Stimulated activated CD4-positive, alpha-beta T cell treated with anti-CD3 and anti-CD28 coated beads, Interleukin-12 subunit alpha, Interleukin-12 subunit beta, amount 100 ng/mL, for 48 hours (primary cell): ENCODE measurements at regions not wholly inside any gene's neighbourhood (a gene's known extent, or its start where the extent isn't known, plus 50 kb on each side); places are given as distances from the start of the nearest gene placed in this dataset.

Experiments
- DNase-seq, 3 donors: peaks; one replicate each; pipeline ENCODE4 v3.0.0-alpha.2; 2020; ENCODE audit warnings: low read depth in 2 of 3, low spot score in 1 of 3

DNA sequence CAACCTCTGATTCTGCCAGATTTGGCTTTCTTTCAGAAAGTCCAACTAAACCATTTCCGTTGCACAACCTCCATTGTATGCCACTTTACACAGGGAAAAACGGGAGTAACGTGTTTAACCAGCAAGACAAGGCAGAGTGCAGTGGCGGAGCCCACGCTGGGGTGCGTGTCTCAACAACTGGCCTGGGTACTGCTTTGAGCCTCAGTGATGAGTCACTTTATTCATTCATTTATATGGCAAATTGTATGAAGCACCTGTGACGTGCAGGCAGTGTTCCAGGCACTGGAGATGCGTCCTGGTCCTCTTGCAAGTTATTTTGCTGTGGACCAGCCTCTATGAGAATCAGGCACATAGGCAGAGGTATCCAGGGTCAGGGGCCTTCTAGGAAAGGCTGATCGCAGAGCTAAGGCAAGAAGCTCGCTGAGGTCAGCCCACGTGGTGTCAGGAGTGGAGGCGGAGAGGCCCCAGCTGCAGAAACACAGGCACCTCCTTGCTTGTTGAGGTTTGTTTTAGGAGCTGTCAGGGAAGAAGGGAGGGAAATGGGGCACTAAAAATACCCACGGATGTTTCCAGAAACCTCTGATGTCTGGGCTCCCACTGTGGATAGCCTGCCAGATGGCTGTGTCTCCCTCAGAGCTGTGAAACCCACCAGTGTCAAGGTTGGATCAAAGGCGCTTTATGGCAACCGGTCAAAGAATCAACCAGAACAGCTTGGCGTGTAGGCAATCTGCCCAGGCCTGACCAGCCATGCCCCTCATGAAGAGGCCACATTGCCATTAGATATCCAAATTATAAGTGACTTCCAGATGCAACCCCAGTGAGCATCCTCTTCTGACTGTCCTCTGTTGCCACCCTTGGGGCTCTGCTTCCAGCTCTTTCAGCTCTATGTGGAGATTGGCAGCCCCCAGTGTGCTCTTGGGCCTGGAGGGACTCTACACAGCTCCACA is 157.2 kb downstream of the CD83 start:
- DNase-seq = no peak

DNA sequence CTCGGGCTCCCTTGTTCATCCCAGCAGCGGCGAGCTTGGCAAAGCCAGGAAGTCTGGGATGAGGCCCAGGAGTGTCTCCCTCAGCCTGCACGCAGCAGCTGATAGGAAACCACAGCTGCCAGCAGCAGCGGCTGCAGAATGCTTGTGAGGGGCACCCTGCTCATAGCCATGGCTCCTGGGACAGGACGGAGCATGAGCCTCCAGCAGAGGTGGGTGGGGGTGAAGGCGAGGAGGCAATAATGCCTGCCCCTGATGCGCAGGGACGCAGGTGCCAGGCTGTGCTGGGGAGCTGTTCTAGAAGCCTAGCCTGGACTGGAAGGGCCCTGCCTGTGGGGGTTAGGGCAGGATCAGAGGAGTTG is 157.9 kb downstream of the CD83 start:
- DNase-seq = no peak

DNA sequence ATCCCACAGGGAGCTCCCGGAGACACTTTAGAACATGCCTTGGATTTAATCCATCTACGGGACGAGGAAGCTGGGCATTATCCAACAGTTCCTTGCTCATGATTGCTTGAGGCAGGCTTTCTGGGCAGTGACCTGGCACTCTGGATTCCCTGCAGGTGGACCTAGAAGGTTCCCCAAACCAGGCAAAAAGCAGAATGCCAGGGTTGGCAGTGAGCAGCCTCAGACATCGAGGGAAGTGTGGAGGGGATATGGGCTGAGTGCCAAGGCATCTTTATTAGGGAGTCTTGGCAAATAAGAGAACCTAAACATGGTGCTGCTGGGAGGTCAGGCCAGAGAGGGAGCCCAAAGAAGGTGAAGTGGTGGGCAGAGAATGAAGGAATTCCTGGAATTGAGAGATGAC is 158.5 kb downstream of the CD83 start:
- DNase-seq = no peak

DNA sequence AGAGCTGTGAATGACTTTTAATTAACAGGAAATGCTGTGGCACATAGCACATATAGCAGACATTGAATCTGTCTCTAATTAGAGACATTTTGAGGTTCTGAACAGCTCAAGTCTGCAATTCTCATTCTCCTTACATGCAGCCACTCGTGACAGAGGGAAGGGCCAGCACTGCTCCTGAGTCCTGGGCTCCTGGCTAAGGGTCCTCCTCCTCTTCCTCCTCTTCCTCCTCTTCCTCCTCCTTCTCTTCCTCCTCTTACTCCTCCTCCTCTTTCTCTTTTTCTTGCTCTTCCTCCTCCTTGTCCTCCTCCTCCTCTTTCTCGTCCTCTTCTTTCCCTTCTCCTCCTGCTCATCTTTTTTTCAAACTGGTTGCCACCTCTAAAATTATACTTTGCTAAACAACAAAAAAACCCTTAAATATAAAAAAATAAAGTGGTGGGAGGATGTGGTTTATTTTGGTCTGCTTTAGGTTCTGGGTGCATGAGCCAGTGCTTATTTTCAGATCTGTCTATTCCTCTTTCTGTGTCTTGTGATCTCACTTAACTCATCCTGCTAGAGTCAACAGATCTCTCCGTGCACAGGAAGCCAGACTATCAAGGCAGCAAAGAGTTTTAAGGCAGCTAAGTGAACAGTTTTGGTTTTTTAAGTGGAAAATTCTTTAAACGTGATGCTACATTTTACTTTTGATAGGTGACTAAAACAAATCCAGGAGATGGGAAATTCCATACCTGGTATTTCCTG is 159.3 kb downstream of the CD83 start:
- DNase-seq = no peak

DNA sequence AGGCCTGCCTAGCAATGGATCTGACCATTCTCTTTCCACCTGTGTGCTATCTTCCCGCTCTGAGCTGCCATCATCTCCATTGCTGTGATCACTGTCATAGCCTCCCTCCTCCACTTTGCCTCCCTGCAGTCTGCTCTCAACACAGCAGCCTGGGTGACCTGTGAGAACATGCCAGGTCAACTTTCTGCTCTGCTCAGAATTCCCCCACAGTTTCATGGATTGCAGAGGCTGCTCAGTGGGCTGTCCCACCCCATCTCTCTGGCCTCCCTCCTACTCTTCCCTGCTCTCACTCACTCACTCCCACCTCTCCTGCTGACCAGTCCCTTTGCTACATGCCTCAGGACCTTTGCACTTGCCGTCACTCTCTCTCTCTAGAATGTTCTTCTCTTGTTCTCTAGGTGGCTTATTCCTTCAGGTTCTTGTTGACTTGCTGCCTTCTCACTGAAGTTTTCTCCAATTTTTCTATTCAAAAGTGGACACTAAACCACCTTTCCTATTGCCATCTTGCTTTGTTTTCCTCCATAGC is 159.9 kb downstream of the CD83 start:
- DNase-seq = no peak

DNA sequence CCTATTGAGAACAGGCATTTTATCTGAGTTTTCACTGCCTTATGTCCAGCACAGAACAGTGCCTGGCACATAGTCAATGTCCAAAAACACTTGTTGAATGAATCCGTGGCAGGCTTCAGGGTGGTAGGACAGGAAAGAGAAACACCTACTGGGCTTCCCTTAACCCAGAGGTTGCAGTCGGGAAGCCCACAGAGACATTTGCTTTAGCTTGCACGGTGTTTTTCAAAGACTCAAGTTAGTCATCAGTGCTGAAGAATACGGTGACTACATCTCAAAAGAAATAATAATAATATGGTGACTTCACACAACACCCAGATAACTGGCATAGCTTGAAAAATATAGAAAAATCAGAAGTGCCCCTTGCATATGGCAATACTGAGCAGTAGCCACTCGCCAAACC is 160.4 kb downstream of the CD83 start:
- DNase-seq = no peak

DNA sequence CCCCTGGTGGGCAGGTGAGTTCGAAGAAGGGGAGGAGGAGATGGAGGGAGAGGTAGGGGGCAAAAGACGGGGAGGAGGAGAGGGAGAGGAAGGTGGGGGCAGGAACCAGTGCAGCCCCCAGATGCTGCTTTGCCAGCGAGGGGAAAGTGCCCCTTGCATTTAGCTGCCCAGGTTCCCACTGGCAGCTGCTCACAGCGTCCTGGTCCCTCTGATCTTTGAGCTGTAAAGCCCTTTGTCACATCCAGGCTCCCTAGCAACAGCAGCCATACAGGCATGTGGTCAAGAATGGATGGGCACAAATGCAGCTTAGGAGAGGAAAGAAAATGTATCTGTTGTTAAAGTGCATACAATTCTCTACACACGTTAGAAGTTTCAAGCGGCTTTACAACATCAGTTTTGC is 160.9 kb downstream of the CD83 start:
- no peak for DNase-seq

DNA sequence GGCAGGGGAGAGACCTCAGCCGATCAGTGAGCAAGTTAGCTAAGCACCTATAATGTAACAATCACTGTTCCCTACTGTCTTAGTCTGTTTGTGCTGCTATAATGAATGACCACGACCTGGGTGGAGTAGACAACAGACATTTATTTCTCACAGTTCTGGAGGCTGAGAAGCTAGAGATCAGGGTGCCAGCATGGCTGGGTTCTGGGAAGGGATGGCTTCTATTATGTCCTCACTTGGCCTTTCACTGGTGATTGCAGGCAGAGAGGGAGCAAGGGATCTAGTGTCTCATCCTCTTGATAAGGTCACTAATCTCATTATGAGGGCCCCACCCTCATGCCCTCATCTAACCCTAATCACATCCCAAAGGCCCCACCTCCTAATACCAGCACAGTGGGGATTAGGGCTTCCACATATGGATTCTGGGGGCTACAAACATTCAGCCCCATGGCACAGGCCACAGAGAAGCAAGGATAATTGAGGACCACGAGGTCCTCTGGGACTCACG is 162.5 kb downstream of the CD83 start:
- no peak for DNase-seq

DNA sequence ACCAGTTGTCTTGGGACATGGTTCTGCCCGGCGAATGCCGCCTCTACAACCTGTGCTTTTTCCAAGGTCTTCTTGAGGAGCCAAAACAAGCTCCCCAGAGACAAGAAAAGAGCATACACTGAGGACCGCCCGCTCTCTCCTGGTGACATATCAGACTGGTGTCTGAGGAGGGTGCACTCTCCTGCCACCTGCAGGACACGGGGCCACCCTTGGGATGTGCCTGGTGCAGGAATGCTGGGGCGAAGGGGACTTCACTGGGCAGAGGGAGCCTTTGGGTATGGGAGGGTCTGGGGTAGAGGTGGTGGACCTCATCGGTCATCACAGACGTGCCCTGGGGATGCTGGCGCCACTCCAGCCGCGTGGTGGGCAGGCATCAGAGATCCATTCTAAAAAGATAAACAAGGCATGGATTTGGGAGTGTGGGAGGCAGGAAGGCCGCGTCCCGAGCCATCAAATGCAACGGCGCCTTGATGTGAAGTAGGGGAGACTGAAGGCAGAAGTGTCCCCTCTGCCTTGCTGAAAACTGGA is 163.3 kb downstream of the CD83 start:
- DNase-seq = no peak

DNA sequence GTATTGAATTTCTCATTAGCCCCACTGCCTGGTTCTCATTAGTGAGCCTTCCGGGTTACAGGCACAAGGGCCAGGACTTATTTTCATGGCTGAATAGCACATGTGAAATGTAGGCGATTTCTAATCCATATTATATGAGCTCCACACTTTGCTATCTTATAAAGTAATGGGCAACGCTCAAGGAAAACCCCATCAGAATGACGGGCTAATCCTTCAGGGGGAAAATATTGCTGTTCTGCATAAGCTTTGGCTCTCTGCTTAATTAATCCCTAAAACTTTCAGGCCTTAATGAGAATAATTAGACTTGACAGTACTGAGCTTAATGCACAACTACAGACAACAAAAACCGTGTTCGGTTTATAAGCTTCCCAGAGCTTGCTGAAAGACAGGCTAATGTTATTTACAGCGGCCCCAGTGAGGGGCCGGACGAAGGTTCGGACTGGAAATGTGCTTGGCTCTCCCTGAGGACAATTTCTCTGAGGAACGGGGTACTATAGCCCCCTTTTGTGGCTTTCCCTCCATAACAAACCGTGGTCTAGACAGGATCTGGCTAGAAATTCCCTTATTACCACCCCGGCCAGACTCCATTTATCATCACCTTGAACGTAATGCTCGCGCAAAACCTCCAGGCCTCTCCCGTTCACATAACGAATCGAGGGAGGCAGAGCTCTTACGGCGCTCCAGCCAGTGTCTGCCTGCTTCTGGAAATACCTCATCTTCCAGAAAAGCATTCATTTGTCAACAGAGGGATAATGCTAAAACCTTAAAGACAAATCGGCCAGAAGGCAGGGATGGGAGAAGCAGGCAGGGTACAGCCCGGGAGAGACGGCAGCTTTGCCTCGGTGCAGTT is 164.5 kb downstream of the CD83 start:
- no peak for DNase-seq

DNA sequence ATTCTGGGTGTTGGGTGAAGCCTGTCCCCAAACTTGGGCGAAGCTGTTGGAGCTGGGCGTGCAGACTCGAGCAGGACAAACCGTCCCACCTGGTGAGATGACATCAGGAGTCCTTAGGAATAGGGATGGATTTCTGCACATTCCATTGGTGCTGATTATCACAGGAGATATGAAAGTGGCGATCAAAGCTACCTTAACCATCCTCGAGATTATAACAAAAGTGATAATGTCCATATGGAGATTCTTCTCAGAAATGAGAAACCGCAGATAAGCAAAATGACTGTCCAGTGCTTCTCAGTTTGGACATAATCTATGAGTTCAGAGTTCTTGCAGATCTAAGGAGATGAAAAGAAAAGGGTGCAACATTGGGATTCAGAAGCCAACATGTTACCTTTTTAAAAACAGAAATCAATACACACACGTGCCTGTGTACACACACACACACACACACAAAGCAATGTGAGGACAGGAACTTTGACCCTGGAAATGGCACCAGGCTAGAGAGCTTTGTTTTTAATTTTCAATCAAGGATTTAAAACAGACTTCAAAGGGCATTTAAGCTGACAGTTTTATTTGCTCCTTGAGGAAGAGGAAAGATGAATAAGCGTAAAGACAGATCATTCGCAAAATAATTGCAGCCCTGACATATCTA is 165.4 kb downstream of the CD83 start:
- no peak for DNase-seq

DNA sequence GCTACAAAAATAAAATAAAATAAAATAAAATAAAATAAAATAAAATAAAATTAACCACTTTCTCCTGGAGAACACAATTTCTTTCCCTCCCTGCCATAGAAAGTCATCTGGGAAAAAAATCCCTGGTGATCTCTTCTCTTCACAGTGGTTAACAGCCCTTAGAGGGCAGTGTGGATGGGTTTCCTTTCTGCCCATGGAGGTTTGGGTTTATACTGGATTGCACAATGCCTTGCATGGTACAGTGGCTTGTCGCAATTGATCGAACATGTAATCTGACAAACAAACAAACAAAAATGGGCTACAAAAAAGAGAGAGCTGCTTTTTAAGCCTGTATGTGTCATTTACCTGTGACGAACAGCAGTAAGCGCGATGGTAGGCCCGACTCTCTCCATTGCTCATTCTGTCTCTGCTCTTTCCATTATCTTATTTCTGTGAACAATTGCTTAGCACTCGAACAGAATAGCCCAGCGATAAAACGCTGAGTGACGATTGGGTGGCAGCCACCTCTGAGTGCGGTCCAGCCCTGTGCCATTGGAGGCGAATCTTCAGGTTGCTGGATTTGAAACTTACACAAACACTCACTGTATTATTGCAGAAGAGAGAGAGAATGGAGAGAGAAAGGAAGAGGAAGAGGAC is 166.1 kb downstream of the CD83 start:
- DNase-seq = no peak

DNA sequence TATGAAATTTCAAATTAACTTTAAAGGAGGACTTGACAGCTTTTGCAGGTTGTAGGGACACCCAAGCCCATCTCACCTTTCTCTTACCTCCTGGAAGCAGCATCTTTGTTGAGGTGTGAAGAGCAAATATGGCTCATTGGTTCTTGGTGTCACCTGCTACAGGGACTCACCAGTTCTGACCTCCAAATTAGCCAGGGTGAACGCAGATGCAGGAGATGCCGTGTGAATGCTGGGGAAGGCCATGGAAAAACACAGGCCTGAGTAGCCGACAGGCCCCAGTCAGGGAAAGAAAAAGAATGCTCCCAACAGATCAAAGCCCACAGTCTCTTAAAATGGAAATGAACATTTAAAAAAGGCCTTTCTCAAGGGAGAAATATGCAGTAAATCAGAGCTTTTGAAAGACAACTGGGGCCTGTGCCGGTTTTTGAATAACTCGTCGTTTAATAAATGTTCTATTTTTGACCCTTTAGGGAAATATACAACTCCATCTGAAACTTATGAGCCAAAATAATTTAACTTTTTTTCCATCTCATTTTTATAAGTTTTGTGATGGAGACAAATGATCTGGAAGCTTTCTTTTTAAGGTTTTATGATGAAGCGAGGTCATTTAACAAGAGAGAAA is 167.5 kb downstream of the CD83 start:
- DNase-seq = no peak

DNA sequence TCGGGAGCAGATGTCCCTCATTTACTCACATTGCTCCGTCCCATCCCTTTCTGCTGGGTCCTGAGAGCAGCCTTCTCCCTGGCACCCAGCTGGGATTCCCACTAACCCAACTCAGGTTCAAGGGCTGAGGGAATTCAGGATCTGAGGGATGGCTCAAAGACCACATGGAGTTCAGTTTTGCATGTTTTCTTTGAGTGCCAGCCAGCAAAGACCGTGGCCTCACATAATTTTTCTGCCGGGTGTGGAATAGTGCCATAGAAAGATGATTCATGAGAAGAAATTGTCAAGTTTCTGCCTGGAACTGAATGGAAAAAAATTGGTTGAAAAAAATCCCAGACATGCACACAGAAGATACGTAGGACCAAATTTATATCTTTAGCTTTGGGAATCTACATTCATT is 168.6 kb downstream of the CD83 start:
- DNase-seq = no peak

DNA sequence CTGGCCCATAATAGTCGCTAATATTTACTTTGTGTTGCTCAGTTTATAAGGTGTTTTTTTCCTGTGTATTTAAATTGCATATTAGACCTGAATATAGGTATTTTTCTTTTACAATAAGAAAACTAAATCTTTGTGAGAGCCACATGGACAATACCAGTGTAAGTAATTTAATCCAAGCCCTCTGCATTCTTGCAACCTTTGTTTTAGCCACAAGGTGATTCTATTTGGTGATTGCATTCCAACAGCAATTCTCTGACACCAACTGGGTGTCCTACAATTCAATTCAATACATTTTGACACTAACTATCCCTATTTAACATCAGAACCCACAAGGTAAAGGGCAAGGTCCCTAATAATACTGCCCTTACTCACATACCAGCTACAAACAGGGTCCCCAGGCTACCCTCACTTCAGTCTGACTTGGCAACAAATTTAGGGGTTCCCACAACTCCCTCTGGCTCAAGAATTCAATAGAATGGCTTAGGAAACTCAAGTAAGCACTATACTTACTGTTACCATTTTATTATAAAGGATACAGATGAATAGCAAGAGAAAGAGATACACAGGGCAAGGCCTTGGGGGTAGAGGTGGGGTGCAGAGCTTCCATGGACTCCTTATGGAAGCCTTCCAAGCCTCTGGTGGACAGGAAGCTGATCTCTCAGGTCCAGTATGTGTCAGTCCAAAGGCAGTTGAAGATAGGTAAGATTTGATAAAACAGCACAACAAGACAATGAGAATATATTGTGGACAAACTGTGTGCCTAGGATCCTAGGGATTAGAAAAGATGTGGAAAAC is 169.3 kb downstream of the CD83 start:
- DNase-seq = no peak

DNA sequence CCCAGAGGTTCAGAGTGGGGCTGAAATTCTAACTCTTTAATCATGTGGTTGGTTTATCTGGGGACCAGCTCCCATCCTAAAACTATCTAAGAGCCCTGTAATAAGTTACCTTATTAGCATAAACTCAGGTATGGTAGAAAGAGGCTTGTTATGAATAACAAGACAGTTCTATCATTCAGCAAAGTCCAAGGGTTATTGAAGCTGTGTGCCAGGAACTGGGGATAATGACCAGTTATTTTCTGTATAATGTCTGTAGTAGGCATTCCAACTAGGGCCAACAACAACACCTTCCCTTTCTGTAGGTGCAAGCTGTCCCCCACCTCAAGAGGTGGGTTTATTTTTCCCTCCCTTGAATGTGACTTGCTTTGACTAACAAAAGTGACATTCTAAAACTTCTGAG is 170.1 kb downstream of the CD83 start:
- DNase-seq = no peak

DNA sequence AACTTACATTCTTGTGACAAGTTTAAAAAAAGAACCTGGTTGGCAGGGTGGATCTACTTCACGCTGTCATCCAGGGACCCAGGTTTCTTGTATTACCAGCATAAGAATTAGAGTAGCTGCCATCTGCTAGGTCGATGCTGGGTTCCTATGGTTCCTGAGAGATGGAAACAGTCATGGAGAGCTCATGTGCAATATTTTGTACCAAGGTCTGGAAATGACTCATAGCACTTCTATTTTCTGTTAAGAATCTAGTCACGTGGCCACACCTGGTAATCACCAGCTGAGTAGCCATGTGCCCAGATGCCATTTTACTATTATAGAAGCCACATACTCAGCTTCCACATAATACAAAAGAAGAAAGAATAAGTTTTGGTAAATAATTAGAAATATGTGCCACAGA is 171.3 kb downstream of the CD83 start:
- no peak for DNase-seq

DNA sequence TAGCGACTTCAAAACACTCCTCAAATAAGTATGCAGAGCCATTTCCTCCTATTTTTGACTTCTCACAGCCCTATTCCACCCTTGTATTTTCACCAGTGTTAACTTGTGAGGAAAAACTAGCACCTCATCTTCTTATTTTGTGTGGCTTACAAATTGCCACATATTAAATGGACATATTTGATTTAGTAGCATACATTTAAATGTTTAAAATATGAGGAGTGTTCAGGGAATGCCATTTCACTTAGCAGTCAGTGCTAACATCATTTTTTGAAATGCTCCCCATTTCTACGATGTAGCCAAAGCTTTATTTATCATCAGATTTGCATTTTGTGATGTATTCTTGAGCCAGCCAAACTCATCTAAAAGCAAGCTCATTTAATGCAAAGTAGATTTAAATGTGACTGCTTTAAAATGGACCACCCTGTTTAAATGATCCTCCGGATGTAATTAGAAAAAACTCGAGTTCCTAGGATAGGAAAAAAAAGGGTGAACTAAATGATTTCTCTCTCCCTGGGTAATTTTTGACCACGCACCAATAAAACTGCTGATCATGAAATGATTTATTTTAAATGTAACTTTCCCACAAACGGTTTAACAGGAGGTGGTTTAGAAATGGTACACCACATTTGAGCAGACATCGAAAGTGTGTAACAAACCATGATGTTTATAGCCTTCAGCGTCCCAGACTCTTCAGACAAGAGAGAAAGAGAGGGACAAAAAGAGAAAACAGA is 172.6 kb downstream of the CD83 start:
- no peak for DNase-seq
